AG09319 (cell line): ENCODE measurements at regions not wholly inside any gene's neighbourhood (a gene's known extent, or its start where the extent isn't known, plus 50 kb on each side); places are given as distances from the start of the nearest gene placed in this dataset.

ENCODE experiments used
- DNase-seq: peaks from one replicate; pipeline ENCODE4 v3.0.0-alpha.2; 2010; ENCODE audit warnings: low read depth; ENCODE audit errors: extremely low read depth
- CTCF ChIP-seq: IDR thresholded peaks from 2 replicates; pipeline ENCODE4 v1.5.1; 2011; ENCODE audit warnings: low read depth, mild to moderate bottlenecking, inconsistent platforms, low read length, moderate library complexity

GRCh38 chr2:14420851-14421250 is 211.7 kb upstream of the LRATD1 start:
- no peak for TF ChIP-seq CTCF
- DNase-seq: no peak

- DNase-seq: no peak
- TF ChIP-seq CTCF: no peak
Observed at GRCh38 chr2:14422426-14422825, 210.1 kb upstream of the LRATD1 start.

GRCh38 chr2:14423145-14423906 is 209.2 kb upstream of the LRATD1 start:
- DNase-seq: no peak

GRCh38 chr2:14424478-14425390 is 207.8 kb upstream of the LRATD1 start:
- TF ChIP-seq CTCF: no peak
- DNase-seq: no peak

More at GRCh38 chr2:14423145-14423906, 209.2 kb upstream of the LRATD1 start:
- no peak for TF ChIP-seq CTCF

- TF ChIP-seq CTCF: no peak
Observed at GRCh38 chr2:14425869-14426268, 206.6 kb upstream of the LRATD1 start.

GRCh38 chr2:14428056-14428455 is 204.5 kb upstream of the LRATD1 start:
- peak; percentile 14 for TF ChIP-seq CTCF
- DNase-seq: peak; percentile 15

More at GRCh38 chr2:14425869-14426268, 206.6 kb upstream of the LRATD1 start:
- no peak for DNase-seq

GRCh38 chr2:14433946-14434495 is 198.5 kb upstream of the LRATD1 start:
- no peak for TF ChIP-seq CTCF
- no peak for DNase-seq
